RWPE2 (cell line): ENCODE measurements at regions not wholly inside any gene's neighbourhood (a gene's known extent, or its start where the extent isn't known, plus 50 kb on each side); places are given as distances from the start of the nearest gene placed in this dataset.

Experiments used
- ATAC-seq: fragments of 200-7000 bp; cut with Tn5 transposase; 3 replicates; pipeline ENCODE4 v1.9.1; 2021; ENCODE audit warnings: low read depth
- DNase-seq: peaks from one replicate; pipeline ENCODE4 v3.0.0-alpha.2; 2020; ENCODE audit warnings: low spot score
- H3K27ac ChIP-seq: fragments of 450-650 bp; 2 replicates; pipeline ENCODE4 v1.5.1; 2017; ENCODE audit warnings: mild to moderate bottlenecking; ENCODE audit not compliant: poor library complexity, severe bottlenecking
- H3K27me3 ChIP-seq: fragments of 250-450 bp; sonication (Bioruptor Pico); 2 replicates; pipeline ENCODE4 v1.5.1; 2021; ENCODE audit warnings: mild to moderate bottlenecking, moderate library complexity; ENCODE audit not compliant: insufficient read depth, poor library complexity, severe bottlenecking
- H3K36me3 ChIP-seq: fragments of 250-450 bp; sonication (Bioruptor Pico); 2 replicates; pipeline ENCODE4 v1.5.1; 2020; ENCODE audit warnings: low read depth, mild to moderate bottlenecking, moderate library complexity
- H3K4me1 ChIP-seq: fragments of 250-450 bp; sonication (Bioruptor Pico); 2 replicates; pipeline ENCODE4 v1.5.1; 2021; ENCODE audit warnings: mild to moderate bottlenecking, moderate library complexity; ENCODE audit not compliant: insufficient read depth, poor library complexity, severe bottlenecking
- H3K4me3 ChIP-seq: fragments of 250-450 bp; sonication (Bioruptor Pico); 2 replicates; pipeline ENCODE4 v1.5.1; 2021; ENCODE audit warnings: mild to moderate bottlenecking, moderate library complexity; ENCODE audit not compliant: severe bottlenecking
- H3K9me3 ChIP-seq: fragments of 250-450 bp; sonication (Bioruptor Pico); 2 replicates; pipeline ENCODE4 v1.5.1; 2021; ENCODE audit warnings: mild to moderate bottlenecking, moderate library complexity; ENCODE audit not compliant: severe bottlenecking
- TF ChIP-seq, protein P1 (sequence below): fragments of 450-650 bp; IDR thresholded peaks from one replicate; pipeline ENCODE4 v1.5.1; 2017; ENCODE audit warnings: mild to moderate bottlenecking, moderate library complexity; ENCODE audit not compliant: poor library complexity, severe bottlenecking

DNA sequence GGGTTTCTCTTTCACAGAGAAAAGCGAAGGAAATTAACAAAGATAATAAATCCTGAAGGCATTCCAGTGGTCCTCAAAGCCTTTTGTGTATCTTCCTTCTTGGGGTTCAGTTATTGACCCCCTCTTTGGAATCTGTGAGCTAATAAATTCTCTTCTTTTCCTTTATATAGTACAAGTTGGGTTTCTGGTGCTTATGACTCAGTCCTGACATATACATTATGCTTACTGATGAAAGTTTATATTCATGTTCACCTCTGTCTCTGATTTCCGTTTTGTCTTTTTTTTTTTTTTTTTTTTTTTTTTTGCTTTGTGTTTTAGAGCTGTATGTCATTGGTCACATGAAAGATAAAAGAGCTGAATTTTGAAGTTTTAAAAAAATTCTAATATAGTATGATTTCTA is 230.7 kb upstream of the RBMS3 start:
- H3K4me3 ChIP-seq = no peak overlapping the region
- H3K4me1 ChIP-seq = no peaks in the 10 kb centered on the region
- H3K27me3 ChIP-seq = no peaks in the 10 kb centered on the region
- TF ChIP-seq, protein P1, sequence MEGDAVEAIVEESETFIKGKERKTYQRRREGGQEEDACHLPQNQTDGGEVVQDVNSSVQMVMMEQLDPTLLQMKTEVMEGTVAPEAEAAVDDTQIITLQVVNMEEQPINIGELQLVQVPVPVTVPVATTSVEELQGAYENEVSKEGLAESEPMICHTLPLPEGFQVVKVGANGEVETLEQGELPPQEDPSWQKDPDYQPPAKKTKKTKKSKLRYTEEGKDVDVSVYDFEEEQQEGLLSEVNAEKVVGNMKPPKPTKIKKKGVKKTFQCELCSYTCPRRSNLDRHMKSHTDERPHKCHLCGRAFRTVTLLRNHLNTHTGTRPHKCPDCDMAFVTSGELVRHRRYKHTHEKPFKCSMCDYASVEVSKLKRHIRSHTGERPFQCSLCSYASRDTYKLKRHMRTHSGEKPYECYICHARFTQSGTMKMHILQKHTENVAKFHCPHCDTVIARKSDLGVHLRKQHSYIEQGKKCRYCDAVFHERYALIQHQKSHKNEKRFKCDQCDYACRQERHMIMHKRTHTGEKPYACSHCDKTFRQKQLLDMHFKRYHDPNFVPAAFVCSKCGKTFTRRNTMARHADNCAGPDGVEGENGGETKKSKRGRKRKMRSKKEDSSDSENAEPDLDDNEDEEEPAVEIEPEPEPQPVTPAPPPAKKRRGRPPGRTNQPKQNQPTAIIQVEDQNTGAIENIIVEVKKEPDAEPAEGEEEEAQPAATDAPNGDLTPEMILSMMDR = no peak
- no peak for ATAC-seq
- H3K36me3 ChIP-seq = no peaks in the 10 kb centered on the region
- no peaks in the 10 kb centered on the region for H3K9me3 ChIP-seq
- H3K27ac ChIP-seq = no peak overlapping the region
- no peak for DNase-seq

DNA sequence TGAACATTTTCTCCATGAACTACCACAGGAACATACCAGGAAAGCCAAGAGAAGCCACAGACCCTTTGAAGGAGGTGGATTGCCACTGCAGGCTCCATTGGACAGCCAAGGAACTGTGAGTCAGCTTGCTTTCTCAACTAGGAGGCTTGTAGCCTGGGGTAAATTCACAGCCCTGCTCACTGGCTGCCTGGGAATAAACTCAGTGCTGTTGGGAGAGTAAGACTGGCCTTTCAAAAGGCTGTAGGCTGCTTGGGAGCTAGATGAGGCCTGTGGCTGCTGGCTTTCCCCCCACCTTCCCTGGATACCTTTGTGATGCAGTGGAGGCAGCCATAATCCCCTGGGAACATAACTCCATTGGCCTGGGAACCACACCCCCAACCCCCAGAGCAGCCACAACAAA is 223.5 kb upstream of the RBMS3 start:
- TF ChIP-seq, protein P1 = no peak
- ATAC-seq (peak; percentile 76), DNase-seq (no peak)
- no peak overlapping the region for H3K27ac ChIP-seq
- H3K9me3 ChIP-seq = no peaks in the 10 kb centered on the region
- no peak overlapping the region for H3K4me3 ChIP-seq
- H3K4me1 ChIP-seq = no peaks in the 10 kb centered on the region
- H3K27me3 ChIP-seq = no peaks in the 10 kb centered on the region
- no peaks in the 10 kb centered on the region for H3K36me3 ChIP-seq

DNA sequence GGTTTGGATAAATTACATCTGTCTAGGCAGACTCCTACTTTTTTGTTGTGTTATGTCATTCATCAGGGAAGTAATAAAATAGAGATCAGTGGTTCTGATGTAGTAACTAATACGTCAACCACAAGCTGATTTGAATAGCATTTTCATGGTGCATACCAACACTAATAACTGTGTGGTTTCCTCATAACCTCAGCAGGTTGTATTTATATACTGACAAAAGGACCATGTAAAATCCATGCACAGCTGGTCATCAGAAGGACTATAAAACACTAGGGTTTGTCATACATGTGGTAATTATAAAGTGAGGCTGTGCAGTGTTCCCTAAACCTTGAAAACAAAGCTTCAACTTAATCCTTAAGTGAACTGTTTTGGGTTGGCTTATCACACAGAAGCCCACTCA is 216.8 kb upstream of the RBMS3 start:
- DNase-seq (no peak), ATAC-seq (no peak)
- Histone ChIP-seq H3K4me3 (no peak overlapping the region), H3K4me1 (peaks cover 25% of the 10 kb centered on the region), H3K27ac (no peak overlapping the region), H3K27me3 (no peaks in the 10 kb centered on the region), H3K36me3 (no peaks in the 10 kb centered on the region), H3K9me3 (no peaks in the 10 kb centered on the region)
- TF ChIP-seq, protein P1 = no peak

DNA sequence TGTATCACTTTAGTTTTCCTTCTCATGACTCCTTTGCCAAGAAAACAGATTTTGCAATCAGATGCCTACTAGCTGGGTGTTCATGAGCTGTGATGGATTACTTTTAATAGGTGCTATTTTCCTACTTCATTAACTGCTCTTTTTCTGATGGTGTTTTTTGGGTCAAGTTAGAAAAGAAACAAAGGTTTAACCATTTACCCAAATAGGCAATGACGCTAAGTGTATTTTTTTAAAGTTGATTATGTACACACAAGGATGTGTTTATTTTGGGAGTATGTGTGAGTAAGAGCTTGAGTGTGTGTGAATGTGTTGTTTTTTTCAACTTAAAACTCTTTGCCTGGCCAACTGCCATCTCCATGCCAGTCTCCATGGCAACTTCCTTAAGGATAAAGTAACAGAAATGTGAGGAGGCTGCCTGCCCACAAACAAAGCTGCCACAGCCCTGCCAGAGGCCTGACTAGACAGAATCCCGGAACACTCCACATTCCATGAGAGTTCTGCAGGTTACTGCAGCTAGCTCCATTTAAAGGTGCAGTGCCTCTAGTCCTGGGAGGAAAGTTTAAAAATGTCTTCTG is 215.6 kb upstream of the RBMS3 start:
- Histone ChIP-seq H3K4me1 (peaks cover 25% of the 10 kb centered on the region), H3K27me3 (no peaks in the 10 kb centered on the region), H3K4me3 (no peak overlapping the region), H3K27ac (peak overlapping the region; percentile 22), H3K9me3 (no peaks in the 10 kb centered on the region), H3K36me3 (no peaks in the 10 kb centered on the region)
- DNase-seq (peak; percentile 94), ATAC-seq (peak; percentile 100)
- TF ChIP-seq, protein P1 = no peak

DNA sequence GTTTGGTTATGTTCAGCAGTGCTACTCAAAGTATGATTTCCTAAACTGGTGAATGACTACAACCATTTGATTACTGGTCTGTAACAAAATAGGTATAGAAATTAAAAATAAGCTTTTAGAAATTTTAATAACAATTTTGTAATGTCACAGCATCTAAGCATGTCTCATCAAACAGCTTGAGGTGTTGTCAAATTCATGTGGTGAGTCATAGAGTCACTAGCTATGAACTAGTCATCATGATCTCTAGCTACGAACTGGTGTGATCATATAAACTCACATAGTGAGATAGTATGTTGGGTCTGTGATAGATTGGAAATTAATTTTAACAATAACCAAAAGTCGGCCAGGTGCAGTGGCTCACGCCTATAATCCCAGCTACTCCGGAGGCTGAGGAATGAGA is 213.9 kb upstream of the RBMS3 start:
- no peak overlapping the region for H3K4me3 ChIP-seq
- no peak for DNase-seq

More for the DNA sequence above, 213.9 kb upstream of the RBMS3 start:
- H3K9me3 ChIP-seq = no peaks in the 10 kb centered on the region
- no peaks in the 10 kb centered on the region for H3K36me3 ChIP-seq
- peak overlapping the region; percentile 22 for H3K27ac ChIP-seq
- TF ChIP-seq, protein P1 = no peak
- peaks cover 25% of the 10 kb centered on the region for H3K4me1 ChIP-seq
- ATAC-seq = peak; percentile 24; the same call in 1 of the 3 replicates
- no peaks in the 10 kb centered on the region for H3K27me3 ChIP-seq
